Endodermal cell (in vitro differentiated cells): ENCODE measurements at regions not wholly inside any gene's neighbourhood (a gene's known extent, or its start where the extent isn't known, plus 50 kb on each side); places are given as distances from the start of the nearest gene placed in this dataset.

Source experiments
- DNase-seq: peaks from one replicate; pipeline ENCODE4 v3.0.0-alpha.2; 2017
- H3K27ac ChIP-seq: 2 replicates; pipeline ENCODE4 v1.5.1; 2013; ENCODE audit warnings: mild to moderate bottlenecking, low read depth, low read length, moderate library complexity
- H3K27me3 ChIP-seq: 2 replicates; pipeline ENCODE4 v1.6.1; 2013; ENCODE audit warnings: mild to moderate bottlenecking, low read length, moderate library complexity; ENCODE audit not compliant: insufficient read depth, control insufficient read depth, poor library complexity, severe bottlenecking
- H3K36me3 ChIP-seq: 2 replicates; pipeline ENCODE4 v1.7.0; 2013; ENCODE audit warnings: mild to moderate bottlenecking, low read length, moderate library complexity; ENCODE audit not compliant: control insufficient read depth, insufficient read depth
- H3K4me1 ChIP-seq: one replicate; pipeline ENCODE4 v1.7.0; 2013; ENCODE audit warnings: low read length; ENCODE audit not compliant: control insufficient read depth, insufficient read depth
- H3K4me3 ChIP-seq: 2 replicates; pipeline ENCODE4 v1.5.1; 2013; ENCODE audit warnings: mild to moderate bottlenecking, low read length, moderate library complexity
- H3K9ac ChIP-seq: 2 replicates; pipeline ENCODE4 v1.6.1; 2013; ENCODE audit warnings: mild to moderate bottlenecking, low read length, moderate library complexity; ENCODE audit not compliant: poor library complexity, severe bottlenecking; ENCODE audit errors: extremely low read depth
- H3K9me3 ChIP-seq: 2 replicates; pipeline ENCODE4 v1.6.1; 2013; ENCODE audit warnings: mild to moderate bottlenecking, low read length, moderate library complexity; ENCODE audit not compliant: control insufficient read depth
- H3K27ac Mint-ChIP-seq: 2 replicates; pipeline ENCODE4 v1.8.0; 2020; ENCODE audit warnings: mixed read lengths
- H3K27me3 Mint-ChIP-seq: 2 replicates; pipeline ENCODE4 v1.8.0; 2021; ENCODE audit warnings: mild to moderate bottlenecking, mixed read lengths; ENCODE audit not compliant: insufficient read depth
- H3K36me3 Mint-ChIP-seq: 2 replicates; pipeline ENCODE4 v1.8.0; 2020; ENCODE audit warnings: low read depth, mixed read lengths
- H3K4me1 Mint-ChIP-seq: 2 replicates; pipeline ENCODE4 v1.8.0; 2020; ENCODE audit warnings: mixed read lengths
- H3K4me3 Mint-ChIP-seq: 2 replicates; pipeline ENCODE4 v1.8.0; 2020; ENCODE audit warnings: mild to moderate bottlenecking, moderate library complexity, mixed read lengths
- H3K9me3 Mint-ChIP-seq: 2 replicates; pipeline ENCODE4 v1.8.0; 2020; ENCODE audit warnings: mild to moderate bottlenecking, mixed read lengths
- WGBS, 2 experiments: methylation state at CpG; one replicate each; pipeline versions ENCODE4 v1.1.5 to v1.1.7; 2013; ENCODE audit warnings: missing lambda C conversion rate in 2 of 2, mixed read lengths in 1 of 2; ENCODE audit not compliant: insufficient coverage in 1 of 2, insufficient read length in 1 of 2; 5-methylcytosine and 5-hydroxymethylcytosine counted together
- TF ChIP-seq, protein P1 (sequence below): fragments of 200-600 bp; sonication (generic); conservative IDR thresholded peaks from 2 replicates; pipeline ENCODE4 v1.5.0; 2021; ENCODE audit warnings: antibody characterized with exemption, mild to moderate bottlenecking

GRCh38 chr1:98472878-98473277 lies 188.6 kb upstream of the SNX7 start:
- H3K4me1 ChIP-seq = no peaks in the 10 kb centered on the region
- H3K27ac ChIP-seq = no peak overlapping the region
- H3K4me1 Mint-ChIP-seq = peaks cover 1% of the 10 kb centered on the region
- H3K4me3 ChIP-seq = no peak overlapping the region
- no peaks in the 10 kb centered on the region for H3K27me3 Mint-ChIP-seq
- H3K9me3 Mint-ChIP-seq = no peaks in the 10 kb centered on the region
- H3K27ac Mint-ChIP-seq = no peak overlapping the region
- H3K4me3 Mint-ChIP-seq = no peak overlapping the region
- TF ChIP-seq, protein P1, sequence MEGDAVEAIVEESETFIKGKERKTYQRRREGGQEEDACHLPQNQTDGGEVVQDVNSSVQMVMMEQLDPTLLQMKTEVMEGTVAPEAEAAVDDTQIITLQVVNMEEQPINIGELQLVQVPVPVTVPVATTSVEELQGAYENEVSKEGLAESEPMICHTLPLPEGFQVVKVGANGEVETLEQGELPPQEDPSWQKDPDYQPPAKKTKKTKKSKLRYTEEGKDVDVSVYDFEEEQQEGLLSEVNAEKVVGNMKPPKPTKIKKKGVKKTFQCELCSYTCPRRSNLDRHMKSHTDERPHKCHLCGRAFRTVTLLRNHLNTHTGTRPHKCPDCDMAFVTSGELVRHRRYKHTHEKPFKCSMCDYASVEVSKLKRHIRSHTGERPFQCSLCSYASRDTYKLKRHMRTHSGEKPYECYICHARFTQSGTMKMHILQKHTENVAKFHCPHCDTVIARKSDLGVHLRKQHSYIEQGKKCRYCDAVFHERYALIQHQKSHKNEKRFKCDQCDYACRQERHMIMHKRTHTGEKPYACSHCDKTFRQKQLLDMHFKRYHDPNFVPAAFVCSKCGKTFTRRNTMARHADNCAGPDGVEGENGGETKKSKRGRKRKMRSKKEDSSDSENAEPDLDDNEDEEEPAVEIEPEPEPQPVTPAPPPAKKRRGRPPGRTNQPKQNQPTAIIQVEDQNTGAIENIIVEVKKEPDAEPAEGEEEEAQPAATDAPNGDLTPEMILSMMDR = no peak
- H3K36me3 Mint-ChIP-seq = no peaks in the 10 kb centered on the region
- H3K9me3 ChIP-seq = no peaks in the 10 kb centered on the region
- no peaks in the 10 kb centered on the region for H3K27me3 ChIP-seq
- no peak for DNase-seq
- H3K9ac ChIP-seq = no peak overlapping the region
- H3K36me3 ChIP-seq = no peaks in the 10 kb centered on the region
- WGBS, 2 experiments = 86 to 94% methylated on average over 1 to 2 of the region's 2 CpGs

- no peak overlapping the region for H3K9ac ChIP-seq
- Mint-ChIP-seq H3K36me3 (no peaks in the 10 kb centered on the region), H3K27ac (no peak overlapping the region), H3K4me3 (no peak overlapping the region), H3K4me1 (peaks cover 2% of the 10 kb centered on the region), H3K27me3 (no peaks in the 10 kb centered on the region), H3K9me3 (no peaks in the 10 kb centered on the region)
- no peaks in the 10 kb centered on the region for H3K9me3 ChIP-seq
- no peak overlapping the region for H3K27ac ChIP-seq
- 96 to 100% methylated on average over 1 to 3 of the region's 4 CpGs for WGBS, 2 experiments
- H3K27me3 ChIP-seq = no peaks in the 10 kb centered on the region
- H3K4me3 ChIP-seq = no peak overlapping the region
- H3K36me3 ChIP-seq = no peaks in the 10 kb centered on the region
- DNase-seq = no peak
- TF ChIP-seq, protein P1 = no peak
- no peaks in the 10 kb centered on the region for H3K4me1 ChIP-seq
Measured at GRCh38 chr1:98471633-98472032, 189.9 kb upstream of the SNX7 start.

- Mint-ChIP-seq H3K4me1 (peaks cover 2% of the 10 kb centered on the region), H3K4me3 (no peak overlapping the region)
Measured at GRCh38 chr1:98468111-98468717, 193.3 kb upstream of the SNX7 start.

More at GRCh38 chr1:98468111-98468717, 193.3 kb upstream of the SNX7 start:
- Mint-ChIP-seq H3K27me3 (no peaks in the 10 kb centered on the region), H3K27ac (no peak overlapping the region), H3K36me3 (no peaks in the 10 kb centered on the region), H3K9me3 (no peaks in the 10 kb centered on the region)
- Histone ChIP-seq H3K4me3 (no peak overlapping the region), H3K9ac (no peak overlapping the region), H3K36me3 (no peaks in the 10 kb centered on the region), H3K4me1 (no peaks in the 10 kb centered on the region), H3K9me3 (no peaks in the 10 kb centered on the region), H3K27ac (no peak overlapping the region), H3K27me3 (no peaks in the 10 kb centered on the region)
- WGBS, 2 experiments = no CpG with 5 or more reads among the region's 2 CpGs
- TF ChIP-seq, protein P1 = peak; percentile 96
- no peak for DNase-seq
